ENCODE measurements at regions not wholly inside any gene's neighbourhood (a gene's known extent, or its start where the extent isn't known, plus 50 kb on each side); places are given as distances from the start of the nearest gene placed in this dataset.

DNA sequence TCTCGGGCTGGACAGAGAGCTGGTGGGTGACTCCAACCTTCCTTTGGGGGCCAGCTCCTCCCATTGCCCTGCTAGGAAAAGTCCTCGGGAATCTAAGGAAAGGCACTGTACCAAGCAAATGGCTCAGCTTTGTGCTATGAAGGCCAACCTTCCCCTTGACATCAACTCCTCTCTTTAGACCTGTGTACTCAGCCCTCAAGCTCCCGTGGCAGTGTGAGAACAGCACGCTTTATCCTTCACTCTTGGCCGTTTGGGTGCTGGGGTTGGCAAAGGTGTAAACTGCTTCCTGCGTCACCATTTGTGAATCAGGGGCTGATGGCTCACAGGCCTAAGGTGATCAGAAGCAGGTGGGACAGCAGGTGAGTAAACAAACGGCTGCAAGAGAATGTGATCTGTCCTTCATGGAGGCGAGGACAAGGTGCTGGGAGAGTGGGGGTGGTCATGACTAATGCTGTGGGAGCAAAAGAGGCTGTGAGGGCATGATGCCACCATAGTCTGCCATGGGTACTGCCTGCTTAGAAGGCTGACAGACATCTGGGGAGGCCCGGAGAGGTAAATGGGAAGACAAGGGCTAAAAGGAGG, 165.2 kb upstream of the TPM1 start:
- DNase-seq = no peak

- no peak for DNase-seq
Measured at GRCh38 chr15:62878070-62878469, 164.5 kb upstream of the TPM1 start.

DNA sequence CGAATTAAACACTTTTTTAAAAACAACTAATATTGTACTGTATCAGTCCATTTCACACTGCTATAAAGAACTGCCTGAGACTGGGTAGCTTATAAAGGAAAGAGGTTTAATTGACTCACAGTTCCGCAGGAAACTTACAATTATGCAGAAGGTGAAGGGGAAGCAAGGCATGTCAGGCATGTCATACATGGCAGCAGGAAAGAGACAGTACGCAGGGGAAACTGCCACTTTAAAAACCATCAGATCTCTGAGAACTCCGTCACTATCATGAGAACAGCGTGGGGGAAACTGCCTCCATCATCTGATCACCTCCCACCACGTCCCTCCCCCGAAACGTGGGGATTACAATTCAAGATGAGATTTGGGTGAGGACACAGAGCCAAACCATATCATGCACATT, 162.8 kb upstream of the TPM1 start:
- no peak for DNase-seq

GRCh38 chr15:62880278-62880677, 162.3 kb upstream of the TPM1 start:
- no peak for DNase-seq

DNA sequence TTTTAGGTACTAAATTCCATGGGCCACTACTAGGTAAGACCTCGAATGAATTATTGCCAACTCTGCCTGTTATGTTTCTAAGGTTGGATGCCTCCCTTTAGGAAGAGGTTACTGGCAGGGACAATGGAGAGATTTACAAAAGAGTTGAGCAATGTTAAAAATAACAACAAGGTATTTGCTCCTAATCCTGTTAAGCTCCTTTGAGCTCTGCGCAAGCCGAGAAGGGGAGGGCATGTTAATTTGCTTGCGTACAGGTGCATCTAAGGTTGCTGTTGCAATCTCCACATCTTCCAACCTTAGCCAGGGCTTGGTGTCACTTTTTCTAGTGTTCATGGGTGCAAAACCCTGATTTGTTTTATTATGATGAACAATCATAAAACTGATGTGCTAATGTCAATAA, 161.5 kb upstream of the TPM1 start:
- no peak for DNase-seq

- no peak for DNase-seq
Measured at GRCh38 chr15:62883938-62884479, 158.5 kb upstream of the TPM1 start.

DNA sequence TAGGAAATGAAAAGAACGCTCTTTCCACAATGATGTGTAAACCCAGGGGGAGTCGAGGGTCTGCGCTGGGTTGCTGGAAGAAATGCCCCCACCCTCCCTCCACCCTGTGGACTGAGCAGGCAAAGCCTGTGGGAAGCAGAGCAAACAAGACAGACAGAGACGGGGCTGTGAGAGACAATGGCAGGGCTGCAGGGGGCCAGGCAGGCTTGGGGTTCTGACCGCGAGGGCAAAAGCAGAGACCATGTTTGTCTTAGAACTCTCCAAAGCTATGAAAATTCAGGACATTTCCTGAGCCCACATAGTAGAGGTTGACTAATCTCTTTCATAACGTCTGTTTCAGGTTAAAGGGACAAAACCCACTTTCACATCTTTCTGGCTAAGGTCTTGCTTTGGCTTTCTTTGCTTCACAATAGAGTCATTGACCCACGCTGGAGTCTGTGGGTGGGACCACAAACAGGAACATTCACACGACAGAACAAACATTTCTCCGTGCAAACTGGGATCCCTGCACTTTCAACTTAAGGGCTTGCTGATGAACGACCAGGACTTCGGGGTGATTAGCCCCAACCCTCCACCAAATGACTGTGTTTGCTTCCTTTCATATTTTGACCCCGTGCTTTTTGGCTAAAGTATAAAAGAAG, 156.0 kb upstream of the TPM1 start:
- DNase-seq = no peak

DNA sequence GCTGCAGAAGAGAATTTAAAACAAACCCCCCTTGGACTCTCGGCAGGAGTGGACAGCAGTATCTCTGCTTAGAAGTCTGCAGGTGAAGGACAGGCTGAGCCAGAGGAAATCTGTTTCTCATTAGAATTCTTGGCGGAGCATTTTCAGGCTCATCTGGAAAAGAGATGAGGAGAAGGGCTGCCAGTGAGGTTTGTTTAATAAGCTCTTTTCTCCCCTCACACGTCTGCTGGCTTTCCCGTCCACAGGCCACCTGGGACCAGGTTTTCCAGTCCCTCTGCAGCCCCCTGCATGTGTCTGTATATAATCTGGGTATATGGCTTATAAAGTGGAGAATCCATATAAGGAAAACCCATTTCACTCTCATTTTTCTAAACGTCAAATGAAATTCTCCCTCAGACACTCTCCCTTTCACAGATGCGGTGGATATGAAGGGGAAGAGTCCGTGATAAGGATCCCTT, 155.4 kb upstream of the TPM1 start:
- no peak for DNase-seq

- no peak for DNase-seq
Measured at GRCh38 chr15:62888623-62889022, 153.9 kb upstream of the TPM1 start.

DNA sequence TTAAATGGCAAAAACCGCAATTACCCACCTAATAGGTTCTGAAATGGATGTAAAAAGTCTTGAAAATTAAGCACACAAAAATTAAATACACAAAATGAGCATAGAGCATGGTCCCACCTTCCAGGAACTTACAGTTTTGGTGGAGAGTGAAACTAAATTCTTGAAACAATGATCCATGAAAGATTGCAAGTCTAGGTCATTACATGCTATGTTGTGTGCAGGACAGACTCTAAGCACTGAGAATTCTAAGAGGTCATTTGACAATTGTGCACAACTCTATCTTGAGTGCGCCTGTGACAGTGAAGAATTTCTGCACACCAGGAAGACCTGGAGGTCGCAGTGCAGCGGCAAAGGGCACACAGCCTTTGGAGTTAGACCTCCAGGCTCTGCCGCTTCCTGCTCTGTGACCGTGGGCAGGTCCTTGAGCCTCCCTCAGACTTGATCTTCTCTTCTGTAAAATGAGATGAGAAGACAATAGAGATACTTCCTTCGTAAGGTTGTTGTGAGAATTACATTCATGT, 153.3 kb upstream of the TPM1 start:
- DNase-seq = no peak

DNA sequence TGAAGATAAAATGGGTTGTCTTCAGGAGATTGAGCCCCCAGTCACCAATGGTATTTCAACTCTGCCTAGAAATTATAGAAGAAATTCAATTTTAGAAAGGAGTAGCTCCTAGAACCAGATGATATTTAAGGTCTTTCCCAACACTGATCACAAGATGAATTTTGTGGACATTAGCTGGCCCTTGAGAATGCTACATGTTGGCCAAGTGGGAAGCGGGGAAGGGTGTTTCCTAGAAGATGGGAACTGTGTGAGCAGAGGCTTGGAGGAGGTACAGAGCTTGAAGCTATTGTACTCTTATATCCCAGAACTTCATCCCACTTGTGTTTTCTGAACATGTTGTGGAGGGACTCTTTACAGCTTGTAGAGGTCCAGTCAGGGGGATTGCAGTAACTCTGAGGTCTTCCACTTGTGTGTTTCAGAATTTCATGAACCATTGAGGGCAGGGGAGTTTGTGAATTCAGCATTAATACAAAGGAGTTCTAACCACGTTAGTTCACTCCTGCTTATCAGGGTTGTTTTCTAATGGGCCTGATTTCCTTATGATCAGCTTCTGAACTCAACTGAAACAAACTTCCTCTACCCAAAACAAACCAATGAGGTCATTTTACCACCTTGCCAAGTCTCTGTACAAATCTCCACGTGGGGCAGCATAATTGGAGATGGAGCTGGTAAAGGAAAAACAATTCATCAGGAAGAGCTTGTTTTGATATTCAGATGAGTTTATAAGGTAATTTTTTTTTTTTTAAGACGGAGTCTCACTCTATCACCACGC, 152.6 kb upstream of the TPM1 start:
- no peak for DNase-seq

- DNase-seq = no peak
Measured at GRCh38 chr15:62894322-62895085, 148.0 kb upstream of the TPM1 start.

GRCh38 chr15:62895139-62895866, 147.2 kb upstream of the TPM1 start:
- DNase-seq = no peak

- DNase-seq = no peak
Measured at GRCh38 chr15:62895905-62896316, 146.6 kb upstream of the TPM1 start.

DNA sequence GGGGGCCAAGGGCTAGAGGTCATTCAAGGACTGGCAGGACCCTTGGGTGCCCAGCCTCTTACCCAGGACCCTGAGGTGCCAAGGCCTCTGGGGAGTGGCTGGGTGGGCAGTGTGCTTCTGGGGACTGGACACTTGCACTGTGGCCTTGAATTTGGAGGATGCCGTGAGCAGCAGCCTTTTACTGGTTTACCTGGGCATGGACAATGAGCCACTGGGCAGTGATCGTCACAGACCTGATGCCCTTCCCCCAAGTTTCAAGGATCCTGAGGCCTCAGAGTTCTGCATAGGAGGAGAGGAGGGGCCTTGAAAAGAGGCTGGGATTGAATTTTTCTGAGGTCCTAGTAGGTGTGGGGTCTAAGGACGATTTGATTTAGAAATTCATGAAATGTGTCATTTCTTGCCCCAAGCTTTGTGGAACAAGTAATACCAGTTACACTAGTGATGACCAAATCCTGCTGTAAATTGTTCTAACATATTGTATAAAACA, 146.1 kb upstream of the TPM1 start:
- DNase-seq = no peak

DNA sequence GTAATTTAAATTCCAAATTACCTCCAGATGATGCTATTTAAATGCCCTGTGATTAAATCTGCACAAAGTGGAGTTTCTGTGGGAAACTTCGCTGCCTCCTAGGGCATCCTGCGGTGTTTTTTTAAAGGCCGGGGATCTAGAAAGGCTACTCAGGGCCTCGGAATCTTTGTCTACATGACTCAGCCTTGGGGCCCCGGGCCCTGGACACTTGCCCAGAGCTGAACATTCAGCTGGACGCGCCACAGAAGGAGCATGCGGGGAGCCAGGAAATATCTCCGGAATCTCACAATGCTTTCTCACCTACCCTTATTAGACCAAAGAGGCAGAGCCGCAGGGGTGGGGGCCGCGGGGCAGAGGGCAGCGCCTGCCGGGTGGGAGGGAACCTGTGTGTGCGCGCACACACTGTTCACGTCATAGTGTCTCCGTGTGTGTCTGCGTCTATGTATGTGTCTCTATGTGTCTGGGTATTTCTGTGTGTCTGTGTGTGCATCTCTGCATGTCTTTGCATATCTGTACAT, 145.5 kb upstream of the TPM1 start:
- no peak for DNase-seq

DNA sequence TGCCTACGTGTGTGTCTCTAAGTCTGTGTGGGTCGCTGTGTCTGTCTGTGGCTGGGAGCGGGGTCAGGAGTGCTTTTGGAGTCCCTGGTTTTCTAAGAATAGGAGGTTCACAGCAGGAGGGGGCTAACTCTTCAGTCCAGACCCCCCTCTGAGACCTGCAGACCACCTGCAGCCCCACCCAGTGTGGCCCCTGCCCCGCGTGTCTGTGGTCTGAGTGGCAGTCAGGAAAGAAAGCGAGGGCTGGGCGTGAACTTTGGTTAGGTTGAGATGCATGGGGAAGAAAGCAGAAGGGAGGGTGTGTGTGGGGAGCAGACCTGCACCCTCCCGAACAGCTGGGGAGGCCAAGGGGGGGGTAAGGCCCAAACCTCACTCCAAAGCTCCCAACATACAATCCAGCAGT, 144.9 kb upstream of the TPM1 start:
- DNase-seq = no peak

- DNase-seq = no peak
Measured at GRCh38 chr15:62899090-62899493, 143.5 kb upstream of the TPM1 start.

DNA sequence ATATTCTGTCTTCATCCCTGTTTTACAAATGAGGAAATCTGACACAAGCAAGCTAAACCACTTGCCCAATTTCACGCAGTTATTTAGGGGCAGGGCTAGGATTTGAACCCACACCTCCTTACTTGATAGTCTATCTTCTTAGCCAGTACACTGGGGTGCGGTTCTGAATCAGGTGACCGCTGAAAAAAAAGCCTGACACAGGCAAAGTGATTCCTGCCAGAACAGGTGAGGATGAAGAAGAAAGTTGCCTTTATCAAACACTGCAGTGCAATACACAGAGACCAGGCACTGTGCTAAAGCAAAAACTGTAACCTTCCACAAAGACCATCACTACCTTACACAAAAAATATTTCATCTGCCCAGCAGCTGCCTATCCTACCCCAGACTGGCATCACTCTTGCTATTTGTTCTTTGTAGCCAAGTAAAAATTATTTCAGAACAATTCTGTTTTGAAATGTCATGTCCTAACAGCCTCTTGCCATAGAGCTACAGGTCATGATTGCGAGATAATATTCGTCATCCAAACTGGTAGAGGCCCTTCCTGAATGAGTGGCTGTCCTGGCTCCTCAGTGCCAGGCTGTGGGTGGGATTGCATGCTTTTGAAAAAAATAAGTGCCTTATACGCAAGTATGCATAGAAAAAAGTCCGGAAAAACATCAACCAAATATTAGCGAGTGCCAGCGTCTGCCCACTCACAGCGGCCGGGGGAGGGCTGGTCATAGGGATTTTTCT, 142.3 kb upstream of the TPM1 start:
- DNase-seq = no peak

DNA sequence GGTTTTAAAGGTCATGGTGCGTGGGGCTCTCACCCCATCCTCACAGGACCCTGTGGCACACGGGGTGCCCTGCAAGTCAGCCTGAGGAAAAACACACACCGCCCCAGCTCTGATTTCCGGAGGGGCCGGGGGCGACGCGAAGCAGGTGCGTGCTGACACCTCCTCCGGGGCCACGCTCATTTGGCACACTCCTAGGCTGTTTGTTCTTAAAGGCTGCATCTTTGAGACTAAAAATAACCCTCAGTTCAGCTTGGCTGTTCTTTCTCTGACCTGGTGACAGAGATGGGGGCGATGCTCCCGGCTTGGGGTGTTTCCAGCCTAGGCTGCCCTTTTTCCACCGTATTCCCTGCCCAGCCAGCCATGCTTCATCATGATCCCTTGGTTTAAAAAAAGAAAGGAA, 141.5 kb upstream of the TPM1 start:
- DNase-seq = no peak

DNA sequence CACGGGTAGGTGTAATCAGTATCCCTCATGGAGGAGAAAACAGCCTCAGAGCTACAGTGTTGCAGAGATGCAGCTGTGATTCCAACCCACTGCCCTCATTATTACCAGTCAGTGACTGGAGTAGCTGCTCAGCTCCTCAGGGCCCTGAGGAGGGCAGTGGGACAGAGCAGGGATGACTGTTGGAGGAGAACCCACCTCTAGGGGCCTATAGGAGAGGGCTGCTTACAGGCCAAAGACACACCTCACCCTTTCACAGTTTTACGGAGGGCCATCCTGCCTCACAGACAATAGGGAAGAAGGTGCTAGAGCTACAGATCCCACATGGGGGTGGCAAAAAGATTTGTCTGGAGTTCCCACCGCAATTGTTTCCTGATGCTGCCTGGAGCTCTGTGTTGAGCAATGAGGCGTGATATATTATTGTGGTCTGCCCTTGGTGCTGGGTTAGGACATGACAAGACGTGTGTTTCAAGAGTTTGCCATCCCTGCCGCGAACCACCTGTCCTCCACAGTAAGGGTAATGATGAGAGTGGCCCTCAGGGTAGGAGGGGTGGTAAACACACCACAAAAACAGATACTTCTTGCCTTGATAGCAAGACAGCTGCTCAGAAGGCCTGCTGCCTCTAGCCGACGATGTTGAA, 140.5 kb upstream of the TPM1 start:
- DNase-seq = no peak

Data from activated CD8-positive, alpha-beta memory T cell treated with anti-CD3 and anti-CD28 coated beads for 24 hours (primary cell).